SK-N-SH treated with all-trans-retinoic acid at 6 μM for 48 hours (cell line): ENCODE measurements at regions not wholly inside any gene's neighbourhood (a gene's known extent, or its start where the extent isn't known, plus 50 kb on each side); places are given as distances from the start of the nearest gene placed in this dataset.

Experiments used
- ATAC-seq: fragments of 200-7000 bp; cut with Tn5 transposase; 3 replicates; pipeline ENCODE4 v1.9.1; 2020; ENCODE audit warnings: mild to moderate bottlenecking, moderate library complexity
- BACH2 ChIP-seq: fragments of 250-450 bp; sonication (Bioruptor Pico); IDR thresholded peaks from 2 replicates; pipeline ENCODE4 v1.9.0; 2021; ENCODE audit warnings: mild to moderate bottlenecking, borderline replicate concordance
- CSDC2 ChIP-seq: fragments of 250-450 bp; sonication (Bioruptor Pico); IDR thresholded peaks from 2 replicates; pipeline ENCODE4 v1.5.0; 2020; ENCODE audit warnings: mild to moderate bottlenecking, moderate library complexity
- CSRNP3 ChIP-seq: fragments of 250-450 bp; sonication (Bioruptor Pico); IDR thresholded peaks from 2 replicates; pipeline ENCODE4 v1.5.1; 2021; ENCODE audit warnings: mild to moderate bottlenecking, moderate library complexity
- ESRRG ChIP-seq: fragments of 250-450 bp; sonication (Bioruptor Pico); IDR thresholded peaks from 2 replicates; pipeline ENCODE4 v1.6.1; 2021; ENCODE audit warnings: mild to moderate bottlenecking
- GLIS3 ChIP-seq: fragments of 250-450 bp; sonication (Bioruptor Pico); IDR thresholded peaks from 2 replicates; pipeline ENCODE4 v1.5.0; 2020; ENCODE audit warnings: mild to moderate bottlenecking, moderate library complexity
- ISL1 ChIP-seq: fragments of 250-450 bp; sonication (Bioruptor Pico); IDR thresholded peaks from 2 replicates; pipeline ENCODE4 v2.1.2; 2022; ENCODE audit warnings: mild to moderate bottlenecking, moderate library complexity
- POU6F1 ChIP-seq: fragments of 250-450 bp; sonication (Bioruptor Pico); IDR thresholded peaks from 2 replicates; pipeline ENCODE4 v1.8.0; 2021; ENCODE audit warnings: low read depth, mild to moderate bottlenecking, moderate library complexity, borderline replicate concordance
- RARB ChIP-seq: fragments of 250-450 bp; sonication (Bioruptor Pico); IDR thresholded peaks from 2 replicates; pipeline ENCODE4 v1.8.0; 2021; ENCODE audit warnings: mild to moderate bottlenecking, moderate library complexity
- SNAI2 ChIP-seq: fragments of 250-450 bp; sonication (Bioruptor Pico); IDR thresholded peaks from 2 replicates; pipeline ENCODE4 v1.5.0; 2020; ENCODE audit warnings: mild to moderate bottlenecking, moderate library complexity
- TCF4 ChIP-seq: fragments of 250-450 bp; sonication (Bioruptor Pico); IDR thresholded peaks from 2 replicates; pipeline ENCODE4 v1.8.0; 2021; ENCODE audit warnings: mild to moderate bottlenecking, moderate library complexity, borderline replicate concordance
- TOX ChIP-seq: fragments of 250-450 bp; sonication (Bioruptor Pico); IDR thresholded peaks from 2 replicates; pipeline ENCODE4 v1.8.0; 2021; ENCODE audit warnings: mild to moderate bottlenecking, moderate library complexity, borderline replicate concordance
- ZC3H10 ChIP-seq: fragments of 250-450 bp; sonication (Bioruptor Pico); IDR thresholded peaks from 2 replicates; pipeline ENCODE4 v1.5.1; 2021; ENCODE audit warnings: mild to moderate bottlenecking, moderate library complexity
- ZFP3 ChIP-seq: fragments of 250-450 bp; sonication (Bioruptor Pico); IDR thresholded peaks from 2 replicates; pipeline ENCODE4 v1.5.0; 2020; ENCODE audit warnings: mild to moderate bottlenecking, moderate library complexity
- ZFP30 ChIP-seq: fragments of 450-650 bp; formaldehyde crosslinking; IDR thresholded peaks from 2 replicates; pipeline ENCODE4 v1.5.0; 2022; ENCODE audit warnings: mild to moderate bottlenecking, moderate library complexity
- ZNF565 ChIP-seq: fragments of 450-650 bp; formaldehyde crosslinking; conservative IDR thresholded peaks from 2 replicates; pipeline ENCODE4 v1.5.0; 2020; ENCODE audit warnings: low read depth, mild to moderate bottlenecking, moderate library complexity
- ZNF70 ChIP-seq: fragments of 450-650 bp; formaldehyde crosslinking; IDR thresholded peaks from 2 replicates; pipeline ENCODE4 v1.5.0; 2020; ENCODE audit warnings: mild to moderate bottlenecking, moderate library complexity
- ZNF8 ChIP-seq: fragments of 450-650 bp; formaldehyde crosslinking; IDR thresholded peaks from 2 replicates; pipeline ENCODE4 v1.5.0; 2020; ENCODE audit warnings: mild to moderate bottlenecking, moderate library complexity
- TF ChIP-seq, protein P1 (sequence below): fragments of 250-450 bp; sonication (Bioruptor Pico); IDR thresholded peaks from 2 replicates; pipeline ENCODE4 v1.8.0; 2020; ENCODE audit warnings: mild to moderate bottlenecking, moderate library complexity, borderline replicate concordance
- TF ChIP-seq, protein P2 (sequence below): fragments of 250-450 bp; sonication (Bioruptor Pico); IDR thresholded peaks from 2 replicates; pipeline ENCODE4 v1.5.1; 2020; ENCODE audit warnings: low read depth, mild to moderate bottlenecking, moderate library complexity
- TF ChIP-seq, protein P3 (sequence below): fragments of 250-450 bp; sonication (Bioruptor Pico); IDR thresholded peaks from 2 replicates; pipeline ENCODE4 v1.5.0; 2020; ENCODE audit warnings: mild to moderate bottlenecking, moderate library complexity

DNA sequence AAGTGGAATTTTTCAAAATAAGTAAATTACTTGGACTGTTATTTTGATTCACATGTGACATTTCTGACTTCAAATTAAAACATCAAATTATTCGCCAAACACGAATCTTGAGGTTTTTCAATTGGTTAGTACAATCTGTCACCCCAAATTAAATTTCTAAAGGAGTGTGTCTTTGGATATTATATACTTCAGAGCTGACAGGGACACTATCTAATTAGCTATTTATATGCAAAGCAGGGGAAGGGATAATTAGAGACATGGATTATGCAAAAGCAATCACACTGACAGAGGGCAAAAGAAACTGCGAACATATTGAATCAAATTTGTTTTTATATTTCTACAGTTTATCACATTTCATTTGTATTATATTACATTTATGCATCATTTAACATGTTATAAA, 433.0 kb downstream of the KIF2B start:
- ATAC-seq = no peak
- TF ChIP-seq, protein P1, sequence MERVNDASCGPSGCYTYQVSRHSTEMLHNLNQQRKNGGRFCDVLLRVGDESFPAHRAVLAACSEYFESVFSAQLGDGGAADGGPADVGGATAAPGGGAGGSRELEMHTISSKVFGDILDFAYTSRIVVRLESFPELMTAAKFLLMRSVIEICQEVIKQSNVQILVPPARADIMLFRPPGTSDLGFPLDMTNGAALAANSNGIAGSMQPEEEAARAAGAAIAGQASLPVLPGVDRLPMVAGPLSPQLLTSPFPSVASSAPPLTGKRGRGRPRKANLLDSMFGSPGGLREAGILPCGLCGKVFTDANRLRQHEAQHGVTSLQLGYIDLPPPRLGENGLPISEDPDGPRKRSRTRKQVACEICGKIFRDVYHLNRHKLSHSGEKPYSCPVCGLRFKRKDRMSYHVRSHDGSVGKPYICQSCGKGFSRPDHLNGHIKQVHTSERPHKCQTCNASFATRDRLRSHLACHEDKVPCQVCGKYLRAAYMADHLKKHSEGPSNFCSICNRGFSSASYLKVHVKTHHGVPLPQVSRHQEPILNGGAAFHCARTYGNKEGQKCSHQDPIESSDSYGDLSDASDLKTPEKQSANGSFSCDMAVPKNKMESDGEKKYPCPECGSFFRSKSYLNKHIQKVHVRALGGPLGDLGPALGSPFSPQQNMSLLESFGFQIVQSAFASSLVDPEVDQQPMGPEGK (CRISPR knock-in tag) = no peak
- no peak for TF ChIP-seq CSRNP3 (CRISPR knock-in tag)
- no peak for TF ChIP-seq ZC3H10 (CRISPR knock-in tag)
- TF ChIP-seq CSDC2 = no peak
- TF ChIP-seq ZFP30 = no peak
- TF ChIP-seq ISL1 (CRISPR knock-in tag) = no peak
- no peak for TF ChIP-seq ZNF8
- no peak for TF ChIP-seq ZNF565 (CRISPR knock-in tag)
- TF ChIP-seq ZNF70 = no peak
- TF ChIP-seq ESRRG (CRISPR knock-in tag) = no peak
- TF ChIP-seq RARB (CRISPR knock-in tag) = no peak
- TF ChIP-seq BACH2 (CRISPR knock-in tag) = no peak
- no peak for TF ChIP-seq POU6F1 (CRISPR knock-in tag)
- no peak for TF ChIP-seq TCF4 (CRISPR knock-in tag)

DNA sequence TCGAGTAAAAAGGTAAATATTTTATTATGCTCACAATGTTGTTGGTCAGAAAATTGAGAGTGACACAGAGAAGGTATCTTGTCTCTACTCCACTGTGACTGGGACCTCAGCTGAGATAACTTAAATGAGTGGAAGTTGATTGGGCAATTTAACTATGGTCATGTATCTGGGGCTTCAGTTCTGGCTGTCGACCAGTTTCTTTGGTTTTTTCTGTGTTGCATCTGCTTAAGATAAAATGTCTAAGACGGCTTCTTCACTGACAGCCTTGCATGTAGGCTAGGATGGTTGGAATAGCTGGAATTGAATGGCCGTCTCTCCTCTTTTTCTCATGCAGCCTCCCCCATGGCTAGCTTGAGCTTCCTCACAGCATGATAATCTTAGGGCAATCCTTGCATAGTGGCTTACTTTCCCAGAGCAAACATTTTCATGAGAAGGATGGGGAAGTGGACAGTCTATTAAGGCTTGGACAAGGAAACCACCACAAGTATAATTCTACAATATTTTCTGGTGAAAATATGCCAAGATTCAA, 433.7 kb downstream of the KIF2B start:
- no peak for ATAC-seq
- TF ChIP-seq ZFP3 (CRISPR knock-in tag) = no peak
- TF ChIP-seq, protein P2, sequence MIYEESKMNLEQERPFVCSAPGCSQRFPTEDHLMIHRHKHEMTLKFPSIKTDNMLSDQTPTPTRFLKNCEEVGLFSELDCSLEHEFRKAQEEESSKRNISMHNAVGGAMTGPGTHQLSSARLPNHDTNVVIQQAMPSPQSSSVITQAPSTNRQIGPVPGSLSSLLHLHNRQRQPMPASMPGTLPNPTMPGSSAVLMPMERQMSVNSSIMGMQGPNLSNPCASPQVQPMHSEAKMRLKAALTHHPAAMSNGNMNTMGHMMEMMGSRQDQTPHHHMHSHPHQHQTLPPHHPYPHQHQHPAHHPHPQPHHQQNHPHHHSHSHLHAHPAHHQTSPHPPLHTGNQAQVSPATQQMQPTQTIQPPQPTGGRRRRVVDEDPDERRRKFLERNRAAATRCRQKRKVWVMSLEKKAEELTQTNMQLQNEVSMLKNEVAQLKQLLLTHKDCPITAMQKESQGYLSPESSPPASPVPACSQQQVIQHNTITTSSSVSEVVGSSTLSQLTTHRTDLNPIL = no peak
- no peak for TF ChIP-seq BACH2 (CRISPR knock-in tag)
- no peak for TF ChIP-seq TOX
- TF ChIP-seq ZNF70 = no peak
- no peak for TF ChIP-seq RARB (CRISPR knock-in tag)
- no peak for TF ChIP-seq SNAI2 (CRISPR knock-in tag)
- TF ChIP-seq ZC3H10 (CRISPR knock-in tag) = no peak
- no peak for TF ChIP-seq ZNF8
- no peak for TF ChIP-seq GLIS3 (CRISPR knock-in tag)
- TF ChIP-seq, protein P3, sequence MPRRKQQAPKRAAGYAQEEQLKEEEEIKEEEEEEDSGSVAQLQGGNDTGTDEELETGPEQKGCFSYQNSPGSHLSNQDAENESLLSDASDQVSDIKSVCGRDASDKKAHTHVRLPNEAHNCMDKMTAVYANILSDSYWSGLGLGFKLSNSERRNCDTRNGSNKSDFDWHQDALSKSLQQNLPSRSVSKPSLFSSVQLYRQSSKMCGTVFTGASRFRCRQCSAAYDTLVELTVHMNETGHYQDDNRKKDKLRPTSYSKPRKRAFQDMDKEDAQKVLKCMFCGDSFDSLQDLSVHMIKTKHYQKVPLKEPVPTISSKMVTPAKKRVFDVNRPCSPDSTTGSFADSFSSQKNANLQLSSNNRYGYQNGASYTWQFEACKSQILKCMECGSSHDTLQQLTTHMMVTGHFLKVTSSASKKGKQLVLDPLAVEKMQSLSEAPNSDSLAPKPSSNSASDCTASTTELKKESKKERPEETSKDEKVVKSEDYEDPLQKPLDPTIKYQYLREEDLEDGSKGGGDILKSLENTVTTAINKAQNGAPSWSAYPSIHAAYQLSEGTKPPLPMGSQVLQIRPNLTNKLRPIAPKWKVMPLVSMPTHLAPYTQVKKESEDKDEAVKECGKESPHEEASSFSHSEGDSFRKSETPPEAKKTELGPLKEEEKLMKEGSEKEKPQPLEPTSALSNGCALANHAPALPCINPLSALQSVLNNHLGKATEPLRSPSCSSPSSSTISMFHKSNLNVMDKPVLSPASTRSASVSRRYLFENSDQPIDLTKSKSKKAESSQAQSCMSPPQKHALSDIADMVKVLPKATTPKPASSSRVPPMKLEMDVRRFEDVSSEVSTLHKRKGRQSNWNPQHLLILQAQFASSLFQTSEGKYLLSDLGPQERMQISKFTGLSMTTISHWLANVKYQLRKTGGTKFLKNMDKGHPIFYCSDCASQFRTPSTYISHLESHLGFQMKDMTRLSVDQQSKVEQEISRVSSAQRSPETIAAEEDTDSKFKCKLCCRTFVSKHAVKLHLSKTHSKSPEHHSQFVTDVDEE = no peak
- TF ChIP-seq POU6F1 (CRISPR knock-in tag) = no peak
- no peak for TF ChIP-seq ZNF565 (CRISPR knock-in tag)
- no peak for TF ChIP-seq CSRNP3 (CRISPR knock-in tag)
